ENCODE measurements at regions not wholly inside any gene's neighbourhood (a gene's known extent, or its start where the extent isn't known, plus 50 kb on each side); places are given as distances from the start of the nearest gene placed in this dataset.

DNA sequence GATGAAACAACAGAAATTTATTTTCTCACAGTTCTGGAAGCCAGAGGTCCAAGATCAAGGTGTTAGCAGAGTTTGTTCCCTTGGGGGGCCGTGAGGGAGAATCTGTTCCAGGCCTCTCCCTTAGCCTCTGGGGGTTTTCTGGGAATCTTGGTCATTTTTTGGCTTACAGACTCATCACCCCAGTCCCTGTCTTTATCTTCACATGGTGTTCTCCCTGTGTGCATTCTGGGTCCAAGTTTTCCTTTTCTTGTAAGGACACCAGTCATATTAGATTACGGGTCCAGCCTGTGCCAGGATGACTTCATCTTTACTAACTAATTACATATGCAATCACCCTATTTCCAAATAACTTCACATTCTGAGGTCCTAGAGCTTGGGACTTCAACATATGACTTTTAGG lies 292.5 kb upstream of the TRIB2 start:
- H3K79me2 ChIP-seq (ENCODE audit: control insufficient read depth, insufficient read depth, low read length), result no peaks in the 10 kb centered on the region
- H3K27ac ChIP-seq (ENCODE audit: low read depth, low read length), result no peak overlapping the region
- H4K5ac ChIP-seq (ENCODE audit: low read length), result no peak overlapping the region
- no peak overlapping the region for H2BK120ac ChIP-seq (ENCODE audit: low read depth, low read length)
- H3K23ac ChIP-seq (ENCODE audit: low read length), result no peak overlapping the region
- no peak overlapping the region for H2BK5ac ChIP-seq (ENCODE audit: low read length)
- H3K4ac ChIP-seq (ENCODE audit: low read depth, low read length), result no peak overlapping the region
- H3K4me3 ChIP-seq (ENCODE audit: low read length), result no peak overlapping the region
- H3K56ac ChIP-seq (ENCODE audit: low read length), result no peak overlapping the region
- no peaks in the 10 kb centered on the region for H3K79me1 ChIP-seq (ENCODE audit: low read length)
- peaks cover 2% of the 10 kb centered on the region for H3K4me1 ChIP-seq (ENCODE audit: control insufficient read depth, low read depth, low read length)
- H2AK5ac ChIP-seq (ENCODE audit: low read length), result no peak overlapping the region
- H2BK15ac ChIP-seq (replicated peaks; ENCODE audit: low read depth), result no peak overlapping the region
- no peaks in the 10 kb centered on the region for H3K27me3 ChIP-seq (ENCODE audit: insufficient read depth, low read length, poor library complexity)
- DNase-seq, result no peak
- no CpG with 5 or more reads among the region's 2 CpGs for WGBS (ENCODE audit: extremely low coverage, insufficient coverage, low lambda C conversion rate)
- no peak overlapping the region for H3K9ac ChIP-seq (ENCODE audit: low read length)
- no peak overlapping the region for H3K18ac ChIP-seq (ENCODE audit: low read length)
- H3K36me3 ChIP-seq (ENCODE audit: control insufficient read depth, insufficient read depth, low read length), result no peaks in the 10 kb centered on the region
- no peak overlapping the region for H4K8ac ChIP-seq (ENCODE audit: low read depth, low read length)
- H3K4me2 ChIP-seq (ENCODE audit: low read length), result no peak overlapping the region

DNA sequence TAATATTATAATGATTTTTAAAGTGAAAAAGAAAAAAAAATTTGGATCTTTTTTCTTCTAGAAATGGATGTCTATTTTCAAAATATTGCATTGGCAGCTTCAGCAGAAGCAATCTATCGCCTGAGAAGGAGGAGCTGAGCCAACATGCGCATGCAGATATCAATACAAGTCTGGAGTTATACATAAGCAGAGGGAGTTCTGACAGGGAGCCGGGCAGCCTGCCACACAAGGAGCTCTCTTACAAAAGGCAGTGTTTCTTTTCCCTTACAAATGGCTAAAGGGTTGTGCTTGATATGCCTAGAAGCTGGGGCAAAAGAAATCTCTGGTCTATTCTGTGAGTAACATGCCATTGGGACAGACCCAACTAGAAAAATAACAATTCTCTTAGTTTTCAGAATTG lies 291.9 kb upstream of the TRIB2 start:
- Histone ChIP-seq H3K4me3 (ENCODE audit: low read length) (no peak overlapping the region), H3K23ac (ENCODE audit: low read length) (no peak overlapping the region), H3K4me1 (ENCODE audit: control insufficient read depth, low read depth, low read length) (peaks cover 2% of the 10 kb centered on the region), H3K18ac (ENCODE audit: low read length) (no peak overlapping the region), H3K36me3 (ENCODE audit: control insufficient read depth, insufficient read depth, low read length) (no peaks in the 10 kb centered on the region), H3K27me3 (ENCODE audit: insufficient read depth, low read length, poor library complexity) (no peaks in the 10 kb centered on the region), H3K79me2 (ENCODE audit: control insufficient read depth, insufficient read depth, low read length) (no peaks in the 10 kb centered on the region), H2AK5ac (ENCODE audit: low read length) (no peak overlapping the region), H4K8ac (ENCODE audit: low read depth, low read length) (no peak overlapping the region), H2BK120ac (ENCODE audit: low read depth, low read length) (no peak overlapping the region), H3K27ac (ENCODE audit: low read depth, low read length) (no peak overlapping the region), H3K4ac (ENCODE audit: low read depth, low read length) (no peak overlapping the region), H3K9ac (ENCODE audit: low read length) (no peak overlapping the region), H2BK5ac (ENCODE audit: low read length) (no peak overlapping the region), H4K5ac (ENCODE audit: low read length) (no peak overlapping the region), H3K56ac (ENCODE audit: low read length) (no peak overlapping the region), H3K79me1 (ENCODE audit: low read length) (no peaks in the 10 kb centered on the region), H3K4me2 (ENCODE audit: low read length) (no peak overlapping the region), H2BK15ac (replicated peaks; ENCODE audit: low read depth) (no peak overlapping the region)
- WGBS (ENCODE audit: extremely low coverage, insufficient coverage, low lambda C conversion rate), result no CpG with 5 or more reads among the region's 3 CpGs
- DNase-seq, result no peak

DNA sequence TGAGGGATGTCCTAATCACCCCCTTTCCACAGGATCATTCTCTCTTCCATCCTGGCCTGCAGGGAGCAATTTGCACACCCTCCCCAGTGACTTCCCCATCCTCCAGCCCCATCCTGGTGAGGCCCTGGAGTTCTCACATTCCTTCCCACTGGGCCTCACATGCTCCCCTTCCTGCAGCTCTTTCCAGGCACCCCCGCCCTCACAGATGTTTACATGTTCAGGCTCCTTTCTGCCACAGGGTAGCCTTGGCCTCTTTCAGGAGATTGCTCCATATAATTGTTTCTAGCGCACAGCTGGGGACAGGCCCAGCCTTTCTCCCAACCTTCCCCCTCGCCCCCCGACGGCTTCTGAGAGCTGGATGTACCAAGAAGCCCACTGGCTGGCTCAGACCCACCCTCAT lies 288.4 kb upstream of the TRIB2 start:
- Histone ChIP-seq H3K27ac (ENCODE audit: low read depth, low read length) (no peak overlapping the region), H2BK120ac (ENCODE audit: low read depth, low read length) (no peak overlapping the region), H3K4ac (ENCODE audit: low read depth, low read length) (no peak overlapping the region), H2BK15ac (replicated peaks; ENCODE audit: low read depth) (no peak overlapping the region), H3K4me1 (ENCODE audit: control insufficient read depth, low read depth, low read length) (peaks cover 2% of the 10 kb centered on the region), H3K79me2 (ENCODE audit: control insufficient read depth, insufficient read depth, low read length) (no peaks in the 10 kb centered on the region), H3K27me3 (ENCODE audit: insufficient read depth, low read length, poor library complexity) (no peaks in the 10 kb centered on the region), H3K56ac (ENCODE audit: low read length) (peak overlapping the region; percentile 31), H4K8ac (ENCODE audit: low read depth, low read length) (no peak overlapping the region), H3K36me3 (ENCODE audit: control insufficient read depth, insufficient read depth, low read length) (no peaks in the 10 kb centered on the region), H3K4me3 (ENCODE audit: low read length) (no peak overlapping the region), H3K18ac (ENCODE audit: low read length) (no peak overlapping the region), H3K9ac (ENCODE audit: low read length) (no peak overlapping the region), H4K5ac (ENCODE audit: low read length) (no peak overlapping the region), H2BK5ac (ENCODE audit: low read length) (no peak overlapping the region), H3K23ac (ENCODE audit: low read length) (no peak overlapping the region), H3K79me1 (ENCODE audit: low read length) (no peaks in the 10 kb centered on the region), H3K4me2 (ENCODE audit: low read length) (no peak overlapping the region), H2AK5ac (ENCODE audit: low read length) (no peak overlapping the region)
- WGBS (ENCODE audit: extremely low coverage, insufficient coverage, low lambda C conversion rate), result no CpG with 5 or more reads among the region's 5 CpGs
- peak; percentile 66 for DNase-seq

DNA sequence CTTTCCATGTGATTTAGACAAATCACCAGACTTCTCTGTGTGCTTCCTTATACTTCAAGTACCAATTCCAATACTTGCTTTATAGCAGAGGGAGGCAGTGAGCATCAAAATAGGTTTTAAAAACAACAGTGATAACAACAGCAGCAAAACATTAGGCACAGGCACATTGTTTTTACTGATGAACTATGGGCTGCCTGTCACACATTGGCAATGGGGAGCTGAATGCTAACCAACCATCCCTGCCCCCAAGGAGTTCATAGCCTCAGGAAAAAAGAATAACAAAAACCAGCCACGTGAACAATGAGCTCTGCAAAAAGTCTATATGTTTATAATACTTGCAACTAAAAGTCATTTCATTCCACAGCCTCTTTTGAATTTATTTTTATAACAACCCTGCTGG lies 287.9 kb upstream of the TRIB2 start:
- Histone ChIP-seq H3K79me2 (ENCODE audit: control insufficient read depth, insufficient read depth, low read length) (no peaks in the 10 kb centered on the region), H4K5ac (ENCODE audit: low read length) (no peak overlapping the region), H3K27me3 (ENCODE audit: insufficient read depth, low read length, poor library complexity) (no peaks in the 10 kb centered on the region), H3K23ac (ENCODE audit: low read length) (no peak overlapping the region), H4K8ac (ENCODE audit: low read depth, low read length) (no peak overlapping the region), H3K79me1 (ENCODE audit: low read length) (no peaks in the 10 kb centered on the region), H3K27ac (ENCODE audit: low read depth, low read length) (no peak overlapping the region), H3K4ac (ENCODE audit: low read depth, low read length) (no peak overlapping the region), H2AK5ac (ENCODE audit: low read length) (no peak overlapping the region), H2BK5ac (ENCODE audit: low read length) (no peak overlapping the region), H3K56ac (ENCODE audit: low read length) (no peak overlapping the region), H3K4me1 (ENCODE audit: control insufficient read depth, low read depth, low read length) (peaks cover 2% of the 10 kb centered on the region), H3K18ac (ENCODE audit: low read length) (no peak overlapping the region), H2BK120ac (ENCODE audit: low read depth, low read length) (no peak overlapping the region), H3K36me3 (ENCODE audit: control insufficient read depth, insufficient read depth, low read length) (no peaks in the 10 kb centered on the region), H3K9ac (ENCODE audit: low read length) (no peak overlapping the region), H3K4me2 (ENCODE audit: low read length) (no peak overlapping the region), H2BK15ac (replicated peaks; ENCODE audit: low read depth) (no peak overlapping the region), H3K4me3 (ENCODE audit: low read length) (no peak overlapping the region)
- DNase-seq, result no peak
- WGBS (ENCODE audit: extremely low coverage, insufficient coverage, low lambda C conversion rate), result no CpG with 5 or more reads among the region's 1 CpG

DNA sequence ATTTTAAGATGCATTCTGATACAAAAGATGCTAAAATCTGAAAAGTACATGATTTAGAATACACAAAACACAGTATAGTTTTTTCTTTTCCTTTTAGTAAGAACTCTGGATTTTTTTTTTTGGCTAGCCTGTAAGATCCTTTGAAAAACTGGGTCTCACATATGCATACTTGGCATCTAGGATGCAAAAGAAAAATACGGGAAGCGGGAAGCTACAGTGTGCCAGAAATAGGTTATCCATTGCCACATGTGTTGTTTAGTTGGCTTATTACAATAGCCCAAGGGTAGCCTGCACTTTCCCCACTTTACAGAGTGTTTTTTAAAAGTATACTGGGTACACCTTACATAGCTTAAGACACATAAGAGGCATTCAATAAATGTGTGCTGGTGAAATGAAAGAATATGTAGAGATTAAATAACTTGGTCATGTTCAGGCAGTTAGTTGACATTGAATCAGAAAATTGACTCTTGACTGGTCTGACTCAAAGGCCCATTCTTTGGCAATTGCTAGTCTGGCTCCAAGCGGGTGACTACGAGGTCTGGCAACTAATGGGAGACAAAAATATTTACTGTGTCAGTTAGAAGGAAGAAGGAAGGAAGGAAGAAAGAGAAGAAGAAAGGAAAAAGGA lies 286.8 kb upstream of the TRIB2 start:
- H2BK15ac ChIP-seq (replicated peaks; ENCODE audit: low read depth), result no peak overlapping the region
- no peaks in the 10 kb centered on the region for H3K36me3 ChIP-seq (ENCODE audit: control insufficient read depth, insufficient read depth, low read length)
- no peak overlapping the region for H3K27ac ChIP-seq (ENCODE audit: low read depth, low read length)
- no peak overlapping the region for H2AK5ac ChIP-seq (ENCODE audit: low read length)
- no peaks in the 10 kb centered on the region for H3K27me3 ChIP-seq (ENCODE audit: insufficient read depth, low read length, poor library complexity)
- peaks cover 3% of the 10 kb centered on the region for H3K4me1 ChIP-seq (ENCODE audit: control insufficient read depth, low read depth, low read length)
- H4K5ac ChIP-seq (ENCODE audit: low read length), result no peak overlapping the region
- no peak overlapping the region for H3K18ac ChIP-seq (ENCODE audit: low read length)
- H4K8ac ChIP-seq (ENCODE audit: low read depth, low read length), result no peak overlapping the region
- WGBS (ENCODE audit: extremely low coverage, insufficient coverage, low lambda C conversion rate), result no CpG with 5 or more reads among the region's 4 CpGs
- no peaks in the 10 kb centered on the region for H3K79me2 ChIP-seq (ENCODE audit: control insufficient read depth, insufficient read depth, low read length)
- H3K4me2 ChIP-seq (ENCODE audit: low read length), result no peak overlapping the region
- no peak for DNase-seq
- no peak overlapping the region for H3K9ac ChIP-seq (ENCODE audit: low read length)
- H3K4me3 ChIP-seq (ENCODE audit: low read length), result no peak overlapping the region
- no peak overlapping the region for H3K56ac ChIP-seq (ENCODE audit: low read length)
- no peak overlapping the region for H3K4ac ChIP-seq (ENCODE audit: low read depth, low read length)
- no peaks in the 10 kb centered on the region for H3K79me1 ChIP-seq (ENCODE audit: low read length)
- no peak overlapping the region for H2BK120ac ChIP-seq (ENCODE audit: low read depth, low read length)
- no peak overlapping the region for H3K23ac ChIP-seq (ENCODE audit: low read length)
- no peak overlapping the region for H2BK5ac ChIP-seq (ENCODE audit: low read length)

Data from mesendoderm (in vitro differentiated cells).